ENCODE measurements at regions not wholly inside any gene's neighbourhood (a gene's known extent, or its start where the extent isn't known, plus 50 kb on each side); places are given as distances from the start of the nearest gene placed in this dataset.

- TF ChIP-seq POLR2A (IDR thresholded peaks at IDR 0.05) (no peak), CTCF (IDR thresholded peaks at IDR 0.05) (no peak), EP300 (IDR thresholded peaks at IDR 0.05) (no peak)
Measured at GRCh38 chrX:148146121-148146520, 165.0 kb downstream of the FMR1NB start.
